ENCODE measurements at regions not wholly inside any gene's neighbourhood (a gene's known extent, or its start where the extent isn't known, plus 50 kb on each side); places are given as distances from the start of the nearest gene placed in this dataset.

DNA sequence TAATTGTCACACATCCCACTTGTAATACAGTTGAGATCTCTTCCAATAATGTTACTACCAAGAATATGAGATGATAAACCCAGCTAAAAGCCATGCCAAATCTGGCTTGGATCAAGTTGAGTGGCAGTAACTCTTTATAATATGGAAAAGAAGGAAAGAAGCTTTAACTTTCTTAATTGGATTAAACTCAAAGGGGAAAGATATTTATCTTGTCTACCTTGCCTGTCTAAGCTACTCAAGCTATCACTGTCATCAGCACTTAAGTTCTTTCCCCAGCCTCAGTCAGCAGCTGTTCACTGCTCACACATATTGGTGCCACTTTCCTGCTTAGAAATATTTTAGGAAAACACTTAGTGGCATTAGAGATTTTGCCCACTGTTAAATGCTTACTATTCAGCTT is 350.7 kb downstream of the IPMK start:
- Mint-ChIP-seq H3K4me3 (no peak overlapping the region), H3K27ac (no peak overlapping the region), H3K27me3 (no peaks in the 10 kb centered on the region), H3K4me1 (ENCODE audit: low read depth) (no peaks in the 10 kb centered on the region), H3K36me3 (ENCODE audit: low read depth) (no peaks in the 10 kb centered on the region), H3K9me3 (no peaks in the 10 kb centered on the region)
- intact Hi-C loops (cut with DNase I, micrococcal nuclease) = no loop called here
- H3K27ac ChIP-seq (ENCODE audit: low read depth in 1 of 2, low read length in 2 of 2) = no peak overlapping the region
- no peaks in the 10 kb centered on the region for H3K4me1 ChIP-seq (ENCODE audit: insufficient read depth, low read length)
- no peak for DNase-seq
- no peak for TF ChIP-seq CTCF (IDR thresholded peaks at IDR 0.05)
- H3K36me3 ChIP-seq (ENCODE audit: insufficient read depth, low read length) = no peaks in the 10 kb centered on the region
- ATAC-seq (ENCODE audit: poor library complexity) = no peak
- ChIA-PET POLR2A (no interaction called here), CTCF (interaction anchor here (0.8 kb wide), 1 partner anchor 293 kb away, joined by 3 read pairs; no protein-coding TSS in a partner anchor)
- no peak overlapping the region for H3K4me3 ChIP-seq (ENCODE audit: low read length)
- H3K9me3 ChIP-seq (ENCODE audit: control insufficient read depth in 1 of 2, insufficient read depth in 1 of 2, low read length in 2 of 2) = no peaks in the 10 kb centered on the region
- H3K27me3 ChIP-seq (ENCODE audit: control insufficient read depth in 1 of 2, insufficient read depth in 2 of 2, low read length in 2 of 2) = no peaks in the 10 kb centered on the region

GRCh38 chr10:57905861-57906260 is 361.8 kb downstream of the IPMK start:
- POLR2A ChIA-PET = no interaction called here
- no peak for TF ChIP-seq CTCF (IDR thresholded peaks at IDR 0.05)
- Mint-ChIP-seq H3K27me3 (no peaks in the 10 kb centered on the region), H3K27ac (no peak overlapping the region), H3K9me3 (peaks cover 3% of the 10 kb centered on the region), H3K36me3 (ENCODE audit: low read depth) (no peaks in the 10 kb centered on the region), H3K4me3 (no peak overlapping the region), H3K4me1 (ENCODE audit: low read depth) (no peaks in the 10 kb centered on the region)
- DNase-seq = no peak
- ATAC-seq (ENCODE audit: poor library complexity) = no peak
- intact Hi-C loops (cut with DNase I, micrococcal nuclease) = no loop called here
- Histone ChIP-seq H3K9me3 (ENCODE audit: control insufficient read depth in 1 of 2, insufficient read depth in 1 of 2, low read length in 2 of 2) (no peaks in the 10 kb centered on the region), H3K27ac (ENCODE audit: low read depth in 1 of 2, low read length in 2 of 2) (no peak overlapping the region), H3K4me1 (ENCODE audit: insufficient read depth, low read length) (no peaks in the 10 kb centered on the region), H3K36me3 (ENCODE audit: insufficient read depth, low read length) (no peaks in the 10 kb centered on the region), H3K27me3 (ENCODE audit: control insufficient read depth in 1 of 2, insufficient read depth in 2 of 2, low read length in 2 of 2) (no peaks in the 10 kb centered on the region), H3K4me3 (ENCODE audit: low read length) (no peak overlapping the region)
- CTCF ChIA-PET = no interaction called here

DNA sequence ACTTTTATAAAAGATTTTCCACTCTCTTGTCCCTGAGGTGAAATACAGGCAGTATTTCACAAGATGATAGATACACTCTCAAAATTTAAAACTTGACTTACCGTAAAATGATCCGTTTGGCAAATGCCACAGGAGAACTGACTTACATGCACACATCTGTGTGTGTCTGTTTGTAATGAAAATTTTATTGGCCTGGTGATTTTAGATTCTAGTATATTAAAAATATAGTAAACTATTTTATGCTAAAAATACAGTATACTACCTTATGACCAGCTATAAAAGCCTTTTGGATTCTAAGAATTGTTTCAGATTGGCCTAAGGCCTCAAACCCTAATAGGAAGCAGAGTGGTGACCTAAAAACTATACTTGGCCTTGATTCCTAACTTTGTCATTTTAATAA is 362.7 kb downstream of the IPMK start:
- ATAC-seq (ENCODE audit: poor library complexity) (no peak), DNase-seq (no peak)
- ChIA-PET CTCF (no interaction called here), POLR2A (no interaction called here)
- no peak overlapping the region for H3K4me3 Mint-ChIP-seq
- H3K36me3 ChIP-seq (ENCODE audit: insufficient read depth, low read length) = no peaks in the 10 kb centered on the region
- intact Hi-C loops (cut with DNase I, micrococcal nuclease) = no loop called here
- no peaks in the 10 kb centered on the region for H3K9me3 ChIP-seq (ENCODE audit: control insufficient read depth in 1 of 2, insufficient read depth in 1 of 2, low read length in 2 of 2)
- H3K27ac Mint-ChIP-seq = no peak overlapping the region
- TF ChIP-seq CTCF (IDR thresholded peaks at IDR 0.05) = no peak
- H3K4me1 ChIP-seq (ENCODE audit: insufficient read depth, low read length) = no peaks in the 10 kb centered on the region
- H3K27ac ChIP-seq (ENCODE audit: low read depth in 1 of 2, low read length in 2 of 2) = no peak overlapping the region
- H3K9me3 Mint-ChIP-seq = peaks cover 3% of the 10 kb centered on the region
- H3K4me1 Mint-ChIP-seq (ENCODE audit: low read depth) = no peaks in the 10 kb centered on the region
- H3K36me3 Mint-ChIP-seq (ENCODE audit: low read depth) = no peaks in the 10 kb centered on the region
- H3K27me3 ChIP-seq (ENCODE audit: control insufficient read depth in 1 of 2, insufficient read depth in 2 of 2, low read length in 2 of 2) = no peaks in the 10 kb centered on the region
- no peak overlapping the region for H3K4me3 ChIP-seq (ENCODE audit: low read length)
- no peaks in the 10 kb centered on the region for H3K27me3 Mint-ChIP-seq

Measured in CD4-positive, alpha-beta T cell (primary cell).